ENCODE measurements at regions not wholly inside any gene's neighbourhood (a gene's known extent, or its start where the extent isn't known, plus 50 kb on each side); places are given as distances from the start of the nearest gene placed in this dataset.

GRCh38 chr13:22618002-22618401 is 562.8 kb upstream of the SGCG start:
- Histone ChIP-seq H3K79me2 (ENCODE audit: control insufficient read depth, insufficient read depth, low read length) (no peaks in the 10 kb centered on the region), H3K4me3 (replicated peaks in 1 of 3; ENCODE audit: insufficient read depth in 1 of 3, low read depth in 1 of 3, low read length in 3 of 3) (no peak overlapping the region), H3K9ac (replicated peaks; ENCODE audit: extremely low read depth, insufficient read depth, low read length) (no peak overlapping the region), H3K27me3 (ENCODE audit: control insufficient read depth in 2 of 2, insufficient read depth in 2 of 2, low read length in 2 of 2) (no peaks in the 10 kb centered on the region), H3K9me3 (replicated peaks; ENCODE audit: control insufficient read depth, insufficient read depth, low read length) (no peaks in the 10 kb centered on the region), H3K9me1 (replicated peaks; ENCODE audit: control insufficient read depth, extremely low read depth, insufficient read depth, low read length) (no peaks in the 10 kb centered on the region), H3K36me3 (ENCODE audit: control insufficient read depth in 2 of 2, extremely low read depth in 1 of 2, insufficient read depth in 2 of 2, low read length in 2 of 2) (no peaks in the 10 kb centered on the region), H3K4me2 (ENCODE audit: insufficient read depth, low read length) (no peak overlapping the region), H3K27ac (ENCODE audit: insufficient read depth, low read depth, low read length) (no peak overlapping the region), H4K20me1 (replicated peaks; ENCODE audit: control insufficient read depth, extremely low read depth, insufficient read depth, low read length) (no peaks in the 10 kb centered on the region), H3K4me1 (ENCODE audit: control insufficient read depth, extremely low read depth, insufficient read depth, low read length) (no peaks in the 10 kb centered on the region), H2AFZ (ENCODE audit: low read depth, low read length) (no peak overlapping the region)
- ChIA-PET CTCF (no interaction called here), POLR2A (no interaction called here)
- dilution Hi-C loops (cut with MboI; ENCODE audit: extremely low pct_ligation_motif_present, low sequenced_read_pairs) (no loop called here), intact Hi-C loops (cut with micrococcal nuclease) (no loop called here)
- TF ChIP-seq MYC (IDR thresholded peaks at IDR 0.05; ENCODE audit: low read depth, low read length) (no peak), GATA2 (IDR thresholded peaks at IDR 0.05; ENCODE audit: insufficient read depth, insufficient read length, low read depth, low read length) (no peak), JUN (IDR thresholded peaks at IDR 0.05; ENCODE audit: borderline replicate concordance, insufficient read depth, insufficient read length, low read depth) (no peak)
- DNase-seq (ENCODE audit: low read depth, low spot score) (no peak), FAIRE-seq (no peak)
- no TSS peak for BruUV-seq (replicated peaks)

DNA sequence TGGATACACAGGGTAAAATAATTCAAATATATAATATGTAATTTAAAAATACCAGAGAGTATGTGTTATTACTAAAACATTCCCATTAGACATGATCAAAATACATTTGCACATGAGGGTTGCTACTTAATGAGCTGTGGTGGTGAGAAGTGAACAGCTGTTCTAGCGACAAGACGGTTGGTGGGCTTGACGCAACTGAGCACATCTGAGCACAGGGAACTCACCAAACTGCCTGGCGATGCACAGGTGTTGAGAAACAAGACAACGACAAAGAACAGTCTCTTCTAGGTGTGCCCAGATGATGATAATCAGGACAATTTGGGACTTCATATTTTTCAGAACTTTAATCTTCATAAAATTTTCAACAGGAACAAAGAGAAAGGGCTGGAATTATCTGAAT is 555.1 kb upstream of the SGCG start:
- intact Hi-C loops (cut with micrococcal nuclease) (loop anchor here (5.0 kb wide), 1 partner anchor 268 kb away; no protein-coding TSS in a partner anchor), dilution Hi-C loops (cut with MboI; ENCODE audit: extremely low pct_ligation_motif_present, low sequenced_read_pairs) (no loop called here)
- H3K36me3 ChIP-seq (ENCODE audit: control insufficient read depth in 2 of 2, extremely low read depth in 1 of 2, insufficient read depth in 2 of 2, low read length in 2 of 2) = no peaks in the 10 kb centered on the region
- no peak for FAIRE-seq
- no peaks in the 10 kb centered on the region for H3K4me1 ChIP-seq (ENCODE audit: control insufficient read depth, extremely low read depth, insufficient read depth, low read length)
- no peak overlapping the region for H3K4me3 ChIP-seq (replicated peaks in 1 of 3; ENCODE audit: insufficient read depth in 1 of 3, low read depth in 1 of 3, low read length in 3 of 3)
- H3K79me2 ChIP-seq (ENCODE audit: control insufficient read depth, insufficient read depth, low read length) = no peaks in the 10 kb centered on the region
- H3K9ac ChIP-seq (replicated peaks; ENCODE audit: extremely low read depth, insufficient read depth, low read length) = no peak overlapping the region
- no peaks in the 10 kb centered on the region for H4K20me1 ChIP-seq (replicated peaks; ENCODE audit: control insufficient read depth, extremely low read depth, insufficient read depth, low read length)
- POLR2A ChIA-PET = no interaction called here
- no TSS peak for BruUV-seq (replicated peaks)
- H3K27ac ChIP-seq (ENCODE audit: insufficient read depth, low read depth, low read length) = no peak overlapping the region
- no peaks in the 10 kb centered on the region for H3K27me3 ChIP-seq (ENCODE audit: control insufficient read depth in 2 of 2, insufficient read depth in 2 of 2, low read length in 2 of 2)
- H3K4me2 ChIP-seq (ENCODE audit: insufficient read depth, low read length) = no peak overlapping the region
- no peak for TF ChIP-seq CTCF (IDR thresholded peaks at IDR 0.05; ENCODE audit: extremely low read depth in 1 of 2, insufficient read depth in 1 of 2, low read depth in 1 of 2, low read length in 2 of 2)
- TF ChIP-seq GATA2 (IDR thresholded peaks at IDR 0.05; ENCODE audit: insufficient read depth, insufficient read length, low read depth, low read length) = no peak
- no peak for TF ChIP-seq FOS (IDR thresholded peaks at IDR 0.05; ENCODE audit: borderline replicate concordance, insufficient read depth, low read length)
- TF ChIP-seq EZH2 (IDR thresholded peaks at IDR 0.05; ENCODE audit: borderline replicate concordance, low read depth, low read length, severe bottlenecking) = no peak
- TF ChIP-seq, protein P1, sequence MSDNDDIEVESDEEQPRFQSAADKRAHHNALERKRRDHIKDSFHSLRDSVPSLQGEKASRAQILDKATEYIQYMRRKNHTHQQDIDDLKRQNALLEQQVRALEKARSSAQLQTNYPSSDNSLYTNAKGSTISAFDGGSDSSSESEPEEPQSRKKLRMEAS (IDR thresholded peaks at IDR 0.05; ENCODE audit: insufficient read depth, insufficient read length) = no peak
- TF ChIP-seq POLR2A (IDR thresholded peaks at IDR 0.05; ENCODE audit: low read depth, low read length) = no peak
- TF ChIP-seq POLR2AphosphoS5 (IDR thresholded peaks at IDR 0.05; ENCODE audit: insufficient read depth, low read depth, low read length) = no peak
- no peak for TF ChIP-seq JUN (IDR thresholded peaks at IDR 0.05; ENCODE audit: borderline replicate concordance, insufficient read depth, insufficient read length, low read depth)
- TF ChIP-seq MYC (IDR thresholded peaks at IDR 0.05; ENCODE audit: low read depth, low read length) = no peak
- peaks cover 4% of the 10 kb centered on the region for H3K9me3 ChIP-seq (replicated peaks; ENCODE audit: control insufficient read depth, insufficient read depth, low read length)
- H2AFZ ChIP-seq (ENCODE audit: low read depth, low read length) = no peak overlapping the region
- CTCF ChIA-PET = no interaction called here
- H3K9me1 ChIP-seq (replicated peaks; ENCODE audit: control insufficient read depth, extremely low read depth, insufficient read depth, low read length) = no peaks in the 10 kb centered on the region
- DNase-seq (ENCODE audit: low read depth, low spot score) = no peak

Data from endothelial cell of umbilical vein (primary cell).